Posterior vena cava (tissue), 2 donors: ENCODE measurements at regions not wholly inside any gene's neighbourhood (a gene's known extent, or its start where the extent isn't known, plus 50 kb on each side); places are given as distances from the start of the nearest gene placed in this dataset.
"Not testable (repeated sequence)": the region's sequence is repeated elsewhere in the genome, so short reads cannot be mapped to it uniquely, and the experiment has no call there.

Experiments
- DNase-seq: peaks from one replicate; pipeline ENCODE4 v3.0.0-alpha.2; 2020; ENCODE audit warnings: low spot score
- intact Hi-C, 2 donors: fragments of 100-400 bp; cut with DNase I; formaldehyde crosslinking; loops; one replicate each; pipeline versions ENCODE4 v1.14.1 to v1.14.2; 2022 to 2023
- donor health status: DM: yes; HTN: yes; CAD: no.
- donor health status: DM: yes; HTN: yes; CAD: no.

DNA sequence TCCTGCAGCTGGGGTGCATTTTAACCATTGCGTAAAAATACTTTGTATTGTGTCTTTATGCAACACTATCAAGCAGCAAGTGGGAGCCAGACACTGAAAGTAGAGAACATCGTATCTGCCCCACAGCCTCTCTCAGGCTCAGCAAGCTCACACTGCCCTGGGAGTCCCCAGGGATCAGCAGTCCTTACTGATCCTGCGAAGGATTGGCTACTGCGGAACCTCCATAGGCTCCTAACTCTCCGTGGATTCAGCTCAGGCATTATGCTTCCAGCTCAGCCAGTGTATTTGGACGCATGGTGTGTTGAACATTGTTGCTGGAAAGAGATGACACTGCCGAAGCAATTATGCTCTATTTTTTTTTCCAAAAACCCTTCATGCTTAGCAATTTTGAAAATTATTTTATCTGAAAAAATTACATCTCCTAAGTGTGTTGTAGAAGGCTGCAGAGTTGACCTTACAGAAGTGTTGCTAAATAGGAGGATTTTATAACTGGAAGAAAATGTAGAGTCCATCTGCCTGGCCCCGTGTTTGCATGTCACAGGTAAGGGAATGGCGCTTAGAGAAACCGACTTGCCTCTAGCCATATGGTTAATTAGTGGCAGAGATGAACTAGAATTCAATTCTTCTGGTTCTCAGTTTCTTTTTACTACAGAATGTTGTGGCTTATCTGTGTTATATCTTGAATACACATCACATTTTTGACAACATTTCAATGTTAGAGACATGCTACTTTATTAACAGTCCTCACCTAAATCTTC is 276.4 kb upstream of the COBL start:
- intact Hi-C loops, result no loop called here

DNA sequence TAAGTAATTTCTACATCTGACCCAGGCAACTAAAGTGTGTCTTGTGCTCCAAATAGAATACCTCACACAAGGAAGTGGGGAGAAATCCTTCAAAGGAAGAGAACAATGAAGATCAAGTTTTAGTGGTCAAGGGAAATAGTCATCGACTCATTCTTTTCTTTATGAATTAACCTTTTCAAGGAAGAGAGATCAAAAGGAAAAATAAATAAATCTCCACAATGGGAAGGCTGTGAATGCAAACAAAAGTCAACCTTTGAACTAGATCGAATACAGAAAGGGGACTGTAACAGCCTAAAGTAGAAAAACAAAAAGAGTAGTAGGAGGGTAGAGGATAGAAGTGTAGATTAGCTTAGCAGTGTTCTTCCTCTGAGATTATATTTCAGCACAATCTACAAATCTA is 274.6 kb upstream of the COBL start:
- intact Hi-C loops, result no loop called here
- DNase-seq, result no peak

More for the DNA sequence above, 276.4 kb upstream of the COBL start:
- no peak for DNase-seq

DNA sequence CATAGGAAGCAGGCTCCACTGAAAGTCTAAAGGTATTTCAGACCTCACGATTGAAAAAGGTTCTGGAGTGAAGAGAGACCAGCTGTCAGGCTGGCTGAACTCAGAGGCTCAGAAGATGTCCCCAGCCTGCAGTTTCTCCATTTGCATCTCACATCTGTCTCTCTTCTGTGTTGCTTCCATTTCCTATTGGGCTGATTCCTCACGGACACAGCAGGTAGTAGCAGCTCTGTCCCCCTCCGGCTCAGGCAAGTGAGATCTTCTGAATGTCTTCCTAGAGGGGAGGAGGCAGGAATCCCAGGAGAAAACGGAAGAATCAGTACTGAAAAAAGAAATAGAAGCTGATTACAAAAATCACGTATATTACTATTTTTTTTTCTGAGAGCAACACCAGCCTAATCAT is 274.1 kb upstream of the COBL start:
- DNase-seq, result no peak
- intact Hi-C loops, result no loop called here

DNA sequence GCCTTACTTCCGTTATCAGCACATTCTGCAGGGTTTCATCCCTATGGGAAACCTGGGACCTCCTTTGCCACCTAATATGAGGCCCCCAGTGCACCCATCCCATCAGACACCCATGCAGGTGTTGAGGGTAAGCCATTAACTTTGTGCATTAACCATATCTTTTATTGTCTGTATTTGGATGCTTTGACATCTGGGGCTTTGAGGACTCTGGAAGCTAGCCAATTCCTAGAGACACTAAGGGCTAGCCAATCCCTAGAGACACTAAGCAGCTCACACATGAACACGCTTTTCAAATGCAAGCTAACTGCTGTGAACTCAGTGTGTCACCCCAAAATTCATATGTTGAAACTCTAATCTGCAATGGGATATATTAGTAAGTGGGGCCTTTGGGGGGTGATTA is 272.5 kb upstream of the COBL start:
- no peak for DNase-seq
- intact Hi-C loops, result no loop called here

DNA sequence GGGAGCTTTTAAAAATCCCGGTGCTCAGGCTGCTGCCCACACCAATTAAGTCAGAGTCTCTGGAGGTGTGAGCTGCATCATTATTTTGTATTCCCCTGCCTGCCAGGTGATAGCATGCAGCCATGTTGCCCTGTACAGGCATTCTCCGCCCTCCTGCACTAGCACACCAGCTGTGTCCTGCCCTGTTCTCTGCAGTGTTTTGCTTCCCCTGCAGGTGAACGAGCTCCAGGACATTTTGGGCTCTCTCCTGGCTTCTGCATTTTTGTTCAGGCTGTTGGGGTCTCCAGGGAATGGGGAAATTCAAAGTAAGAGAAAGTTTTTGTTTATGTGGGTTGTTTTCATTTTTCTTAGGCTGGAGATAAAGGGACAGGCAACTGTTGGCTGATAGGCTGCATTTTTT is 271.0 kb upstream of the COBL start:
- DNase-seq, result no peak
- intact Hi-C loops, result no loop called here

DNA sequence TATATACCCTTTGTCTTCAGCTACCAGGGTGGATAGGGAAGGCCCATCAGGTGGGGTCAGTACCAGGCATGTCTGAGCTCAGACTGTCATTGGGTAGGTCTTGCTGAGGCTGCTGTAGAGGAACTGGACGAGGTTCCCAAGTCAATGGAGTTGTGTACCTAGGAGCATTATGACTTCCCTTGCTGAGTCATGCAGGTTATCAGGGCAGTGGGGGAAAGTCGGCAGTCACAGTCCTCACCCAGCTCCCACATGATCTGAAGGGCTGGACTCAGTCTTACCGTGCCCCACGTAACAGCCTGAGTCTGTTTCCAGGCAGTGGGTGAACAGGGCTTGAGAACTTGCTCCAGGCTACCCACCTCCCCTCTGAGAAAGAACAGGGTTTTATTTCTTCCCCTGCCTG is 260.8 kb upstream of the COBL start:
- DNase-seq, result no peak
- intact Hi-C loops, result no loop called here

DNA sequence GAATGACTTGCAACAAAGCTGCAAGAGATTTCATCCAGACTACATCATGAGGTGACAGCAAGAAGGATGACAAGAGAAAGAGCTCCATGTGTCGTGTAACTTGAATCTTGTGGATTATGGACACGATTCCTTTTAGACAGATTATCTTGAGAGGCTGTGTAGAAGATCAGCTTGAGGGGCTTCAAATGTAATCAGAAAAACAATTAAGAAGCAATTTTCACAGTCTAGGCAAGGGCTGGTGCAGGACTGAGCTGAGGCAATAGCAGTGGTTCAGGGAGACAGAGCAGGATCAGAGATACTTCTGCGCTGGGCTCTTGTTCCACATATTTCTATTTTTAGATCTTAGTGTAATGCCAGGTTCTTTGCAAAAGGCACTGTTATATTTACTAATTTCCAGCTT is 253.0 kb upstream of the COBL start:
- no peak for DNase-seq
- intact Hi-C loops, result no loop called here

DNA sequence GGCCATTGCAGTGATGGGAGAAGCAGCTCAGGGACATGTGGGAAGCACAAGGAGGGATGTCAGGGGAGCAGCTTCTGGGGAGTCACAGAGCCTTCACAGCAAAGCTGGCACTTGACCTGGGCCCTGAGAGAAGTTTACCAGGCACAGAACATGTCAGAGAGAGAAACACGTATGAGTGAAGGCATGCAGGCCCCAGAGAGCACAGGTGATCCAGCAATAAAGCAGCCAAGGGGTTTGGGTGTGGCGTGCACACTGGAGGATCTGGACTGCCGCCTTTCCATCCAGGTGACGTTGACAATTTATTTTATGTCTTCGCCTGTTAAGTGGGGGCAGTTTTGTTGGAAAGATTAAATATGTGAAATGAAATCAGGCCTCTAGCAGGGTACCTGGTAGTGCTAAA is 252.6 kb upstream of the COBL start:
- intact Hi-C loops, result no loop called here
- DNase-seq, result no peak

DNA sequence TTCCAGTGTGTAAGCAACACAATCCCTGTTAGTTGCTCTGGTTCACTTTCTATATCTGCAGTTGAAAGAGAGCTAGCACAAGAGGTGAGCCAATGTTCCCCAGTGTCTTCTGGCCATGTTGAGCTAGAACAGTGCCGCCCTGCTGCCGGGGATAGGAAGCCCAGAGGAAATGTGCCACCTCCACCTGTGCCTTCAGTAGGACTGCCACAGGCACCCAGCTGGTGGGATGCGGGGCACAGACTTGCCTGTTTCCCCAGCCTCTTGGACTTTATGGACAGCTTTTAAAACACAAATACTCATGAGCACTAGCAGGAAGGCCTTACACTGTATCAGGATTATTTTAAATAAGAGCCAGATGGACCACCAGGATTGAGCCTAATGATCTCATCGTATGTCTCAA is 234.5 kb upstream of the COBL start:
- intact Hi-C loops, result no loop called here
- DNase-seq, result no peak

DNA sequence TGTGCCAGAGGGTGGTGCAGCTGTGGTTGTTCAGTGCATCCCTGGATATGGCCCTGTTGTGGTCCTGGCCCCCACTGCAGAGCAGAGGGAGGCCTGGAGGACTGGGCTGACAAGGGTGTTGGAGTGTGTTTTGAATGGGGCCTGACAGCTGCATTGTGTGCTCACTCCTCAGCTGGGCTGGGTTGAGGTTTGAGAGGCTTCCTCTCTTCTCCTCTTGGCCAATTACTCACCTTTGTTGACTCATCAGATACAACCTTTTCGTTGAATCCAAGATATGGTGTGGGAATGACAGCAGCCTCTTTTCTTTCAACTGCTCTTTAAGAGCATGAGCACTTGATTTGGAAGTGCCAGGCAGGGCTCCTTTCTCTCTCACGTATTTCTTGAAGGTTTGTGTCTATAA is 228.5 kb upstream of the COBL start:
- intact Hi-C loops, result no loop called here

DNA sequence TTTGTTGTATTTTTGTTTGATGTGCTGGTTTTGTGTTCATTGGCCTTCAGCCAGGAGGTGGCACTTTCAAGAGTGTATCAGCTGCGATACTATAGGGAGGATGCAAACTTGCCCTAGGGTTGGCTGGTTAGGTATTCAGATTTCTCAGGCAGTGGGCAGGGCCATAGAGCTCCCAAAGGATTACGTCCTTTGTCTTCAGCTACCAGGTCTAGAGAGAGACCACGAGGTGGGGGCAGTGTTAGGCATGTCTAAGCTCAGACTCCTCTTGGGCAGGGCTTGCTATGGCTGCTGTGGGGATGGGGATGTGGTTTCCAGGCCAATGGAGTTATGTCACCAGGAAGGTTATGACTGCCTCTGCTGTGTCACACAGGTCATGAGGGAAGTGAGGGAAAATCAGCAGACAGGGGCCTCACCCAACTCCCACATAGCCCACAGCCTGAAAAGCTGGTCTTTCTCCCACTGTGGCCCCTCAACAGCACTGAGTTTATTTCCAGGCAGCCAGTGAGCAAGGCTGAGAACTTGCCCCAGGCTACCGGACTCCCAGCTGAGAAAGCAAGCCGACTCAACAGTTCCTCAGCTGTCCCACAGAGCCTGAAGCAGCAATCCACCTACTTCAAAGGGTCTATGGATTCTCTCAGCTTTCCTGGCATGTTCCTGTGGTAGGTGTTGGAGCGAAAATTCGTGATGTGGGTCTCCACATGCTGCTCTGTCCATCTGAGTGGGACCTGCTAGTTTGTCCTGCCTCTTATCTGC is 227.4 kb upstream of the COBL start:
- intact Hi-C loops, result no loop called here
- DNase-seq, result no peak

More for the DNA sequence above, 228.5 kb upstream of the COBL start:
- DNase-seq, result no peak

DNA sequence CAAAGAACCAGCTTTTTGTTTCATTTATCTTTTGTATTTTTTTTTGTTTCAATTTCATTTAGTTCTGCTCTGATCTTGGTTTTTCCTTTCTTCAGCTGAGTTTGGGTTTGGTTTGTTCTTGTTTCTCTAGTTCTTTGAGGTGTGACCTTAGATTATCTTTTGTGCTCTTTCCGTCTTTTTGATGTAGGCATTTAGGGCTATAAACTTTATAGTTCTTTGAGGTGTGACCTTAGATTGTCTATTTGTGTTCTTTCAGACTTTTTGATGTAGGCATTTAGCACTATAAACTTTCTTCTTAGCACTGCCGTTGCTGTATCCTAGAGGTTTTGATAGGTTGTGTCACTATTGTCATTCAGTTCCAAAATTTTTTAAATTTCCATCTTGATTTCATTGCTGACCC is 224.3 kb upstream of the COBL start:
- DNase-seq, intact Hi-C loops: not testable (repeated sequence)

DNA sequence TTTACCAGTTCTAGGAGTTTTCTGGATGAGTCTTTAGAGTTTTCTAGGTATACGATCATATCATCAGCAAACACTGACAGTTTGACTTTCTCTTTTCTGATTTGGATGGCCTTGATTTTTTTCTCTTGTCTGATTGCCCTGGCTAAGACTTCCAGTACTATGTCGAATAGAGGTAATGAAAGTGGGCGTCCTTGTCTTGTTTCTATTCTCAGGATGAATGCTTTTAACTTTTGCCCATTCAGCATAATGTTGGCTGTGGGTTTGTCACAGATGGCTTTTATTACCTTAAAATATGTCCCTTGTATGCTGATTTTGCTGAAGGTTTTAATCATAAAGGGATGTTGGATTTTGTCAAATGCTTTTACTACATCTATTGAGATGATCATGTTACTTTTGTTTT is 223.2 kb upstream of the COBL start:
- intact Hi-C loops, result no loop called here
- no peak for DNase-seq

DNA sequence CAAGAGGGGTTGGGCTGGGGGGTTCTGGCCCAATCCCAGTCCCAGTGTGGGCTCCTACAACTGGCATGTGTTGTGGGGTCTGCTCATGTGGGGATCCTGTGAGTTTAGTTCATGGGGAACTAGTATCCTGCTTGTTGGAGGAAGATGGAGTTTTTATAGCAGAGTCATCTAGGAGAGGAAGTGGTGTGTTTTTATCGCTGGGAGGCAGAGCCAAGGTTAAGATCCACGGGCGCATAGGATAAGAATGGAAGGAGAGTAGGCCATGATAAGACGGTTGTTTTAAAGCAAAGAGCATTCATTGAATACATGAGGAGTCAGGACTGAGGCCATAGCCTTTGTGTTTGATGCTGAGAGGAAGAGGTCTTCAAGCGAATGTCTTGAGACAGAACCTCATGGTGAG is 211.6 kb upstream of the COBL start:
- intact Hi-C loops, result no loop called here

DNA sequence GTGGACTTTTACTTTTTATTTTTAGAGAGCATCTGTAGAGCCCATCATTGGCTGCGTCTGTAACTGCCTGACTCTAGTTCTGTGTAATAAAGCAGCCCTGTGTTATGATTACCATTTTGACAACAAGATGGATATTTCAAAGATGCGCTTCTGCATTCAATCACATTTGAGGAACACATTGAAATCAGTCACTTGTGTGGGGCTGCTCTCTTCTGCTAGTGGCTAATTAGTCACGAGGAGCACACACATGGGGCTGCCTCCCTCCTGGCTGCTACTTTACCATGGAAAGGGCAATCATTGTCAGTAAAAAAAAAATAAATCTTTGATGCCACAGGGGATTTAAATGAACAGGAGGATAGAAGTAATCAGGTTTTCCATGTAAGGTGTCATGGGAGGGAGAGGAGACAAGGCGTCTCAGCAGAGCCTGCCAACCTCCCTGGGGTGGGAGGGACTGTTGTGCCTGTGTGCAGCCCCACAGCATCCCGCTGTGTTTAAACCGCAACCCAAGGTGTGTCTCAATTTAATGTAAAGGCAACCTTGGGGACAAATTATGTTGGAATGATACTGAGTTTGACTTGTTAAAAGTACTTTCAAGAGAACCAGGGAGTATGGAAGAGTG is 205.2 kb upstream of the COBL start:
- DNase-seq, result no peak
- intact Hi-C loops, result no loop called here

More for the DNA sequence above, 211.6 kb upstream of the COBL start:
- no peak for DNase-seq

DNA sequence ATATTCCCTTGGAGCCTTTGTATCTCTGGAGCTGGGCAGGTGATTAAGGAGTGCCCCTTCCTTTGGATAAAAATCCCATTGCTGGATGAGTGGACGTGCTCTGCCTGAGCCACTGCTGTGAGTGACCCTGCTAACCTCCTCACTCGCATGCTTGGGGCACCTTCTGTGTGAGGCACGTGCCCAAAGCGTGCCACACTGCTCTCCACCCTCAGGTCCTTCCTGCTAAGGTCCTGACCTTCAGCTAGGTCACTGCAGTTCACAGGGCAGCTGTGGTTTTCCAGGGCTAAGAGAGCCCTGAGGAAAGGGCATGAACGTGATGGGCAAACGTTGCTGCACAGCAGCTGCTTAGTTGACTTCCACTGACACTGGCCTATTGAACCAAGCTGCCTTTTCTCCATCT is 204.4 kb upstream of the COBL start:
- intact Hi-C loops, result no loop called here

DNA sequence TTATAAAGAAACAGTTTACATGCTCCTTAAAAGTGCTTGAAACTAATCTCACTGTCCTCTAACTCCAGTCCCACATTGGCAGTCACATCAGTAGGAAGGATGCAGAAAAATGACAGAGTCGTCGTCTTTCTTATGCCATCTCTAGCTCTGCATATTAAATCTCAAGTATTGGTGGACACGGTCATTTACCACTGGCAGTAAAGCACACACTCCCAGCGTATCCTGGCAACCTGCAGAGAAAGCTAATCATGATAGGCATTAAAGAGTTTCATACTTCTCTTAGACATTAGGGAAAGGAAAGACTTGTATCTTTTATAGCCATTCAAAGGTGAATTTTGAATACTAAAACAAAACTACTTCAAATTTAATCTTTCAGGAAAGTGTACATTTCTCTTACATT is 202.0 kb upstream of the COBL start:
- intact Hi-C loops, result no loop called here
- no peak for DNase-seq

More for the DNA sequence above, 204.4 kb upstream of the COBL start:
- no peak for DNase-seq

DNA sequence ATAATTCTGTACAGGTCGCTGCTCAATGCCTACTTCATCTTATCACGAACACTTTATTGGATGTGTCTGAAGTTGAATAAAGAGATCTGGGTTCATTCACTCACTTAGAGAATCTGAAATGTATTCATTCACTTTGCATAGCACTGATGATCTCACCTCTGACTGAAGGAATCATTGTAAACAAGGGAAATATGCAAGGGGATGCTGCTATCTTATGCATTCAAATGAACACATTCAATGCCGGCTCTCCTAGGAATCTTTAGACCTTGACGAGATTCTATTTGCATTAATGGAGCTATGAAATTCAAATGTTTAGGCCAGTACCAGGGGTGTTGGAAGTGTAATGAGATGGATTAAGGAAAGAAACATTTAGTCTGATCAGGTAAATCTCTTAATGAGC is 200.6 kb upstream of the COBL start:
- DNase-seq, result no peak
- intact Hi-C loops, result no loop called here

DNA sequence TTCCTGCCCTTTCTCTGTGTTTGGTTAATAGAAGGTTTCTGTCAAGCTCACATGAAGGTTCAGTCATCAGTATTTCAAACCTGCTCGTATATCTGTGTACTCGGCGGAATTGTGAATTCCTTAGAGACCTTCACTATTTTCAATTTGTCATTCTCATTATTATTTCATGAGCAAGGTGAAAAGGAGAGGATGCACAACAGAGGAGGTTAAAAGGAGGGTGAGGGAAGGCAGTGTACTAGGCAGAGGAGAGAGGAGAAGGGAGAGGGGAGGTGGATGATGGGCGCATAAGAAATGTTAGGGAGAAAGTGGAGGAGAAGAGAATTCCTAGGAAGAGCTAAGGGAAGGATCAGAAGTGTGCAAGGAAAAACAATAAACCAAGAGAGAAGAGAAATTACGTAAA is 185.0 kb upstream of the COBL start:
- intact Hi-C loops, result no loop called here
- no peak for DNase-seq

DNA sequence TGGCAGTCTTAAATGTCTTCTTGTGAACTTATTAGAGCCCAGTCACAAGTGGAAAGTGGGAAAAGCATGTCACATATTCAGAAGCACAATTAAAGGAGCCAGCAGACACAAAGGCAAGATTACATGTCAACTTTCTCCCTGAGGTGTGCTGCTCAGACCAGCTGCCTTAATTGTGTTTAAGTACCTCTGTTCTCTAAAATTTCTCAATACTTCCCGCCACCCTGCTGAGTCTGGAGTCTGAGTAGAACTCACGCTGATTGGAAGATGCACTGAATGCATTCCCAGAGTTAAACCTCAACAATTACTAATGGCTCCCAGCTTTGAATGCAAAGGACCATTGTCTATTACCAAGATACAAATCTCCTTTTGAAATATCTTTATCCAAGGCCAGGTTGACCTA is 166.4 kb upstream of the COBL start:
- intact Hi-C loops, result no loop called here
- DNase-seq, result no peak

DNA sequence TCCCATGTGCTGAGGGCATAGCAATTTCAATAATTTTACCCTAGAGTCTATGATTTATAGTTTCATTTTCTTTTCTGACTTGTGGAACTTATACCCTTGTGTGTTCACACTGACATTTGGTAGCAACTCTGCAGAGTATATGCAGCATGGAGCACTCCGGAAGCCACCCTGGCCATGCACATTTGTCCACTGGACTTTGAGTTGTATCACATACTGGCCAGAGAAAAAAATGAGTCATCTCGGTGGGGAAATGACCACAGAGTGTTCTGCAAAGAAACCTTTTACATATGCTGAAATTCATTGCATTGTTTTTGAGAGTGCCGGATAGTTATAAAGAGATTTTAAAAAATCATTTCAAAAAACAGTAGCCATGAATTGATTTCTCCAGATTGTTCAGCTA is 164.8 kb upstream of the COBL start:
- intact Hi-C loops, result no loop called here
- DNase-seq, result no peak
